Loucy (cell line): ENCODE measurements at regions not wholly inside any gene's neighbourhood (a gene's known extent, or its start where the extent isn't known, plus 50 kb on each side); places are given as distances from the start of the nearest gene placed in this dataset.

Experiments used
- H2AFZ ChIP-seq: fragments of 200-600 bp; sonication (generic); 2 replicates; pipeline ENCODE4 v1.6.0; 2016; ENCODE audit warnings: antibody characterized with exemption, mild to moderate bottlenecking, low read length, moderate library complexity
- H3F3A ChIP-seq: fragments of 200-600 bp; 2 replicates; pipeline ENCODE4 v1.6.0; 2016; ENCODE audit warnings: antibody characterized with exemption, low read depth, mild to moderate bottlenecking
- H3K27me3 ChIP-seq: fragments of 200-600 bp; sonication (generic); 2 replicates; pipeline ENCODE4 v1.6.1; 2014; ENCODE audit warnings: low read length, mild to moderate bottlenecking; ENCODE audit not compliant: insufficient read depth, poor library complexity, severe bottlenecking
- H3K36me3 ChIP-seq: fragments of 200-600 bp; sonication (generic); 2 replicates; pipeline ENCODE4 v1.6.1; 2016; ENCODE audit warnings: low read length; ENCODE audit not compliant: insufficient read depth
- H3K4me1 ChIP-seq: fragments of 200-600 bp; sonication (generic); 2 replicates; pipeline ENCODE4 v1.5.1; 2014; ENCODE audit warnings: low read length, mild to moderate bottlenecking; ENCODE audit not compliant: insufficient read depth, poor library complexity, severe bottlenecking
- H3K4me2 ChIP-seq: fragments of 200-600 bp; sonication (generic); 2 replicates; pipeline ENCODE4 v1.6.0; 2014; ENCODE audit warnings: antibody characterized with exemption, low read length, low read depth, mild to moderate bottlenecking; ENCODE audit not compliant: poor library complexity, severe bottlenecking
- H3K4me3 ChIP-seq: fragments of 200-600 bp; sonication (generic); 2 replicates; pipeline ENCODE4 v1.5.1; 2014; ENCODE audit warnings: low read length, mild to moderate bottlenecking, mixed read lengths; ENCODE audit not compliant: poor library complexity, severe bottlenecking
- H3K79me2 ChIP-seq: fragments of 200-600 bp; sonication (generic); 2 replicates; pipeline ENCODE4 v1.6.1; 2014; ENCODE audit warnings: low read length; ENCODE audit not compliant: insufficient read depth
- H3K9ac ChIP-seq: fragments of 200-600 bp; sonication (generic); 2 replicates; pipeline ENCODE4 v1.6.0; 2014; ENCODE audit warnings: mild to moderate bottlenecking, low read depth, low read length, moderate library complexity; ENCODE audit not compliant: poor library complexity, severe bottlenecking
- H3K9me2 ChIP-seq: fragments of 200-600 bp; sonication (generic); replicated peaks from 2 replicates; pipeline ENCODE4 v1.6.1; 2016; ENCODE audit warnings: low read depth, low read length, mixed read lengths
- H3K9me3 ChIP-seq: fragments of 200-600 bp; sonication (generic); 2 replicates; pipeline ENCODE4 v1.6.1; 2014; ENCODE audit warnings: mild to moderate bottlenecking, antibody characterized with exemption, low read length, low read depth; ENCODE audit not compliant: insufficient read depth
- H4K20me1 ChIP-seq: fragments of 200-600 bp; sonication (generic); 2 replicates; pipeline ENCODE4 v1.6.0; 2014; ENCODE audit warnings: antibody characterized with exemption, low read length, mild to moderate bottlenecking; ENCODE audit not compliant: insufficient read depth, poor library complexity, severe bottlenecking
- EZH2phosphoT487 ChIP-seq: fragments of 200-600 bp; IDR thresholded peaks from 2 replicates; pipeline ENCODE4 v1.6.1; 2018; ENCODE audit warnings: antibody characterized with exemption, mild to moderate bottlenecking, moderate library complexity, borderline replicate concordance
- TF ChIP-seq, protein P1 (sequence below): fragments of 200-600 bp; sonication (generic); conservative IDR thresholded peaks from 2 replicates; pipeline ENCODE4 v1.5.1; 2014; ENCODE audit warnings: mild to moderate bottlenecking, antibody characterized with exemption, low read length

DNA sequence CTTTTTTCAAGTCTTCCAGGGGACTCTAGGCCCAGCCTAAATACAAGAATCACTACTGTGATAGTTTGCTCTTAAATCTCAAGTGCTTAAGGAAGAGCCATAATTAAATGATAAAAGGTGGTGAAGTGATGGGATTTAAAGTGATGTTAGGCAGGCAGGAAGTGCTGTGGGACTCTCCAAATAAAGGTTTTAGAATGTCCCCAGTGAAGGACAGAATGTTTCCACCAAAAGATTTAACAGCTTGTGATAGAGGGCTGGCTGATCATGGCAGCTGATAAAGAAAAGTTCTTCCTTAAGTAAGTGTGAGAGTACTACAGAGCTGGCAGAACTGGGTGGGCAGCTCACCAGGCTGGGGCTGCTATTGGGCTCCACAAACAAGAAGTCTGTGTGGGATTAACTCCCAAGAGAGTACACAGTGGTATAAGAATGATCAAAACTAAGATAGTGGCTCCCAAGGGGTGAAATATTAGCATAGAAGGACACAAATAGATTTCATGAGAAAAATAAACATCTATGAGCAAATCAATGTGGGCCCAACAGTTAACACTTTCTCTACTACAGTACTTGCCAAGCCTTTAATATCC, 637.2 kb upstream of the CPEB2 start:
- TF ChIP-seq EZH2phosphoT487: no peak
- TF ChIP-seq, protein P1, sequence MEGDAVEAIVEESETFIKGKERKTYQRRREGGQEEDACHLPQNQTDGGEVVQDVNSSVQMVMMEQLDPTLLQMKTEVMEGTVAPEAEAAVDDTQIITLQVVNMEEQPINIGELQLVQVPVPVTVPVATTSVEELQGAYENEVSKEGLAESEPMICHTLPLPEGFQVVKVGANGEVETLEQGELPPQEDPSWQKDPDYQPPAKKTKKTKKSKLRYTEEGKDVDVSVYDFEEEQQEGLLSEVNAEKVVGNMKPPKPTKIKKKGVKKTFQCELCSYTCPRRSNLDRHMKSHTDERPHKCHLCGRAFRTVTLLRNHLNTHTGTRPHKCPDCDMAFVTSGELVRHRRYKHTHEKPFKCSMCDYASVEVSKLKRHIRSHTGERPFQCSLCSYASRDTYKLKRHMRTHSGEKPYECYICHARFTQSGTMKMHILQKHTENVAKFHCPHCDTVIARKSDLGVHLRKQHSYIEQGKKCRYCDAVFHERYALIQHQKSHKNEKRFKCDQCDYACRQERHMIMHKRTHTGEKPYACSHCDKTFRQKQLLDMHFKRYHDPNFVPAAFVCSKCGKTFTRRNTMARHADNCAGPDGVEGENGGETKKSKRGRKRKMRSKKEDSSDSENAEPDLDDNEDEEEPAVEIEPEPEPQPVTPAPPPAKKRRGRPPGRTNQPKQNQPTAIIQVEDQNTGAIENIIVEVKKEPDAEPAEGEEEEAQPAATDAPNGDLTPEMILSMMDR: no peak
- H3K9ac ChIP-seq: no peak overlapping the region
- no peaks in the 10 kb centered on the region for H3F3A ChIP-seq
- peaks cover 25% of the 10 kb centered on the region for H3K4me1 ChIP-seq
- H4K20me1 ChIP-seq: no peaks in the 10 kb centered on the region
- H2AFZ ChIP-seq: no peak overlapping the region
- H3K4me2 ChIP-seq: no peak overlapping the region
- no peaks in the 10 kb centered on the region for H3K36me3 ChIP-seq
- no peaks in the 10 kb centered on the region for H3K79me2 ChIP-seq
- H3K9me3 ChIP-seq: no peaks in the 10 kb centered on the region
- H3K4me3 ChIP-seq: no peak overlapping the region
- no peaks in the 10 kb centered on the region for H3K27me3 ChIP-seq
- H3K9me2 ChIP-seq: no peaks in the 10 kb centered on the region

DNA sequence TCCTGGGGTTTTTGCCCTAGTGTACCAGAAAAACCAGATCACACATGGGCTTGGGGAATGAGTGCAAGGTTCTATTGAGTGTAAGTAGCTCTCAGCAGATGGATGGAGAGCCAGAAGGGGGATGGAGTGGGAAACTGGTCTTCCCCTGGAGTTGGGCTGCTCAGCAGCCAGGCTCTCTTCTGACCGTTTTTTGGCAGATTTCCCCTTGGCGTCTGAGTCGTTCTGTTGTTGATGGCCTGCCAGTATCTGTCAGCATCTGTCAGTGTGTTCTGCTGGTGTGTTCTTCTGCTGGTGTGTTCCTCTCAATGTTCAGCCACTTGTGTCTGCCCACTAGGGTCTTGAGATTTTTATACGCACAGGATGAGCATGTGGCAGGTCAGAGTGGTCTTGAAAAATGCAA, 633.9 kb upstream of the CPEB2 start:
- Histone ChIP-seq H3K4me1 (peaks cover 18% of the 10 kb centered on the region), H3F3A (no peaks in the 10 kb centered on the region), H3K36me3 (no peaks in the 10 kb centered on the region), H3K9me3 (no peaks in the 10 kb centered on the region), H3K4me3 (no peak overlapping the region), H3K27me3 (no peaks in the 10 kb centered on the region), H2AFZ (no peak overlapping the region), H3K4me2 (no peak overlapping the region), H3K9ac (no peak overlapping the region), H3K79me2 (no peaks in the 10 kb centered on the region), H4K20me1 (no peaks in the 10 kb centered on the region), H3K9me2 (no peaks in the 10 kb centered on the region)
- TF ChIP-seq EZH2phosphoT487: no peak
- TF ChIP-seq, protein P1: no peak

DNA sequence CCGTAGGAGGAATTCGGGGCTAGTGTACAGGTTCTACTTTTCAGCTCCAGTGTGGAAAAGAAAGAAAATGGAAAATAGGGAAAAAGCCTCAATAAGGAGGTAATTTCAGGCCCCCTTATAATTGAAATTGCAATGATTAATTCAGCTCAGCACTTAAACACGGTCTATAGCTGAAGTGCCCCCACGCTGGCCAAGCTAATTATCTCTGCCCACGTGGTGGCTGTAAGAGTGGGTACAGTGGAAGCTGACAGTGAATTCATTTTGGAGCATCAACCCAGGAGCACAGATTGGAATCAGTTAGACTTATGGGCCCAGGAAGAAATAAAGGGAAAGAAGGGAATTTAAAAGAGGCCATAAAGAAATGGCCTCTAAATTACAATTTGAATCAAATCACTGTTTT, 631.1 kb upstream of the CPEB2 start:
- no peaks in the 10 kb centered on the region for H3K36me3 ChIP-seq
- peaks cover 4% of the 10 kb centered on the region for H3K4me1 ChIP-seq
- H3F3A ChIP-seq: no peaks in the 10 kb centered on the region
- H2AFZ ChIP-seq: no peak overlapping the region
- H4K20me1 ChIP-seq: no peaks in the 10 kb centered on the region
- no peak for TF ChIP-seq EZH2phosphoT487
- TF ChIP-seq, protein P1: no peak
- H3K27me3 ChIP-seq: no peaks in the 10 kb centered on the region
- no peaks in the 10 kb centered on the region for H3K9me3 ChIP-seq
- H3K79me2 ChIP-seq: no peaks in the 10 kb centered on the region
- H3K4me2 ChIP-seq: no peak overlapping the region
- H3K4me3 ChIP-seq: no peak overlapping the region
- no peak overlapping the region for H3K9ac ChIP-seq
- no peaks in the 10 kb centered on the region for H3K9me2 ChIP-seq
